ENCODE measurements at regions not wholly inside any gene's neighbourhood (a gene's known extent, or its start where the extent isn't known, plus 50 kb on each side); places are given as distances from the start of the nearest gene placed in this dataset.
"Not testable (repeated sequence)": the region's sequence is repeated elsewhere in the genome, so short reads cannot be mapped to it uniquely, and the experiment has no call there.

GRCh38 chr9:6104406-6104805 is 89.0 kb upstream of the RANBP6 start:
- DNase-seq (ENCODE audit: low read depth), result not testable (repeated sequence)

- DNase-seq (ENCODE audit: low read depth), result not testable (repeated sequence)
These were observed 88.5 kb upstream of the RANBP6 start for GRCh38 chr9:6103911-6104310.

- DNase-seq (ENCODE audit: low read depth), result not testable (repeated sequence)
These were observed 87.0 kb upstream of the RANBP6 start for GRCh38 chr9:6102336-6102987.

GRCh38 chr9:6101725-6102124 is 86.3 kb upstream of the RANBP6 start:
- not testable (repeated sequence) for DNase-seq (ENCODE audit: low read depth)

GRCh38 chr9:6099346-6099745 is 83.9 kb upstream of the RANBP6 start:
- not testable (repeated sequence) for DNase-seq (ENCODE audit: low read depth)

GRCh38 chr9:6098431-6098830 is 83.0 kb upstream of the RANBP6 start:
- DNase-seq (ENCODE audit: low read depth), result no peak

- DNase-seq (ENCODE audit: low read depth), result no peak
These were observed 81.4 kb upstream of the RANBP6 start for GRCh38 chr9:6096821-6097220.

GRCh38 chr9:6090277-6091210 is 75.1 kb upstream of the RANBP6 start:
- no peak for DNase-seq (ENCODE audit: low read depth)

- no peak for DNase-seq (ENCODE audit: low read depth)
These were observed 73.9 kb upstream of the RANBP6 start for GRCh38 chr9:6089300-6089699.

- DNase-seq (ENCODE audit: low read depth), result no peak
These were observed 70.7 kb upstream of the RANBP6 start for GRCh38 chr9:6086006-6086655.

GRCh38 chr9:6080154-6080716 is 64.8 kb upstream of the RANBP6 start:
- peak; percentile 72 for DNase-seq (ENCODE audit: low read depth)

- no peak for DNase-seq (ENCODE audit: low read depth)
These were observed 64.0 kb upstream of the RANBP6 start for GRCh38 chr9:6079386-6079785.

GRCh38 chr9:6078382-6079105 is 63.1 kb upstream of the RANBP6 start:
- DNase-seq (ENCODE audit: low read depth), result no peak

GRCh38 chr9:6076851-6077250 is 61.4 kb upstream of the RANBP6 start:
- no peak for DNase-seq (ENCODE audit: low read depth)

- no peak for DNase-seq (ENCODE audit: low read depth)
These were observed 58.3 kb upstream of the RANBP6 start for GRCh38 chr9:6073731-6074130.

- no peak for DNase-seq (ENCODE audit: low read depth)
These were observed 57.4 kb upstream of the RANBP6 start for GRCh38 chr9:6072865-6073264.

- DNase-seq (ENCODE audit: low read depth), result no peak
These were observed 57.0 kb upstream of the RANBP6 start for GRCh38 chr9:6072453-6072852.

GRCh38 chr9:6068983-6069382 is 53.6 kb upstream of the RANBP6 start:
- no peak for DNase-seq (ENCODE audit: low read depth)

GRCh38 chr9:6067426-6067825 is 52.0 kb upstream of the RANBP6 start:
- DNase-seq (ENCODE audit: low read depth), result no peak
